H9 (cell line): ENCODE measurements at regions not wholly inside any gene's neighbourhood (a gene's known extent, or its start where the extent isn't known, plus 50 kb on each side); places are given as distances from the start of the nearest gene placed in this dataset.

Experiments
- DNase-seq: peaks from one replicate; pipeline ENCODE4 v3.0.0-alpha.2; 2017
- H2AFZ ChIP-seq: one replicate; pipeline ENCODE4 v1.6.1; 2013; ENCODE audit warnings: mild to moderate bottlenecking, low read length, control low read depth, moderate library complexity
- H2AK5ac ChIP-seq: 2 replicates; pipeline ENCODE4 v1.6.1; 2013; ENCODE audit warnings: low read length, control low read depth, mixed read lengths; ENCODE audit not compliant: insufficient read length
- H2BK120ac ChIP-seq: one replicate; pipeline ENCODE4 v1.6.1; 2013; ENCODE audit warnings: low read depth, mild to moderate bottlenecking, low read length, control low read depth, inconsistent platforms; ENCODE audit not compliant: poor library complexity, severe bottlenecking
- H2BK12ac ChIP-seq: 2 replicates; pipeline ENCODE4 v1.6.1; 2013; ENCODE audit warnings: low read length, control low read depth, mixed read lengths, low read depth; ENCODE audit not compliant: insufficient read length
- H2BK15ac ChIP-seq: 2 replicates; pipeline ENCODE4 v1.6.1; 2013; ENCODE audit warnings: low read depth, low read length, control low read depth
- H2BK20ac ChIP-seq: one replicate; pipeline ENCODE4 v1.6.1; 2013; ENCODE audit warnings: low read depth, mild to moderate bottlenecking, low read length, control low read depth, inconsistent platforms; ENCODE audit not compliant: poor library complexity, severe bottlenecking
- H2BK5ac ChIP-seq: 2 replicates; pipeline ENCODE4 v1.6.1; 2013; ENCODE audit warnings: low read length, control low read depth, mixed read lengths; ENCODE audit not compliant: insufficient read length
- H3K14ac ChIP-seq: 2 replicates; pipeline ENCODE4 v1.6.1; 2013; ENCODE audit warnings: low read length, control low read depth; ENCODE audit not compliant: insufficient read depth
- H3K18ac ChIP-seq: 2 replicates; pipeline ENCODE4 v1.6.1; 2013; ENCODE audit warnings: low read depth, mild to moderate bottlenecking, mixed read lengths, low read length, control low read depth; ENCODE audit not compliant: insufficient read length
- H3K23ac ChIP-seq: 2 replicates; pipeline ENCODE4 v1.6.1; 2013; ENCODE audit warnings: low read length, control low read depth, mixed read lengths, low read depth; ENCODE audit not compliant: insufficient read length
- H3K23me2 ChIP-seq: 2 replicates; pipeline ENCODE4 v1.6.1; 2013; ENCODE audit warnings: low read depth, mild to moderate bottlenecking, mixed read lengths, low read length, control low read depth; ENCODE audit not compliant: insufficient read length, poor library complexity, severe bottlenecking
- H3K27ac ChIP-seq: 2 replicates; pipeline ENCODE4 v1.5.1; 2013; ENCODE audit warnings: low read length, control low read depth, mixed read lengths, low read depth; ENCODE audit not compliant: insufficient read length
- H3K27me3 ChIP-seq: 2 replicates; pipeline ENCODE4 v1.6.1; 2013; ENCODE audit warnings: low read length, control low read depth, inconsistent platforms; ENCODE audit not compliant: insufficient read depth
- H3K4ac ChIP-seq: 2 replicates; pipeline ENCODE4 v1.6.1; 2013; ENCODE audit warnings: low read depth, mild to moderate bottlenecking, control low read depth, inconsistent platforms, low read length, moderate library complexity
- H3K4me1 ChIP-seq: 2 replicates; pipeline ENCODE4 v1.6.1; 2013; ENCODE audit warnings: low read length, control low read depth, inconsistent platforms; ENCODE audit not compliant: insufficient read depth
- H3K4me2 ChIP-seq: 2 replicates; pipeline ENCODE4 v1.6.1; 2013; ENCODE audit warnings: low read length, control low read depth, mixed read lengths; ENCODE audit not compliant: insufficient read length, insufficient read depth
- H3K56ac ChIP-seq: 2 replicates; pipeline ENCODE4 v1.6.1; 2013; ENCODE audit warnings: low read depth, mild to moderate bottlenecking, mixed read lengths, low read length, control low read depth; ENCODE audit not compliant: insufficient read length
- H3K79me1 ChIP-seq: 2 replicates; pipeline ENCODE4 v1.6.1; 2013; ENCODE audit warnings: low read depth, mild to moderate bottlenecking, moderate library complexity, low read length, control low read depth, inconsistent platforms; ENCODE audit not compliant: insufficient read depth, poor library complexity, severe bottlenecking
- H3K79me2 ChIP-seq: 2 replicates; pipeline ENCODE4 v1.6.1; 2013; ENCODE audit warnings: low read length, control low read depth, inconsistent platforms; ENCODE audit not compliant: insufficient read depth
- H3K9ac ChIP-seq: 2 replicates; pipeline ENCODE4 v1.6.1; 2013; ENCODE audit warnings: low read length, control low read depth, mixed read lengths; ENCODE audit not compliant: insufficient read length; ENCODE audit errors: extremely low read depth
- H3K9me3 ChIP-seq: one replicate; pipeline ENCODE4 v1.6.1; 2013; ENCODE audit warnings: low read depth, low read length, inconsistent platforms; ENCODE audit not compliant: control insufficient read depth
- H3T11ph ChIP-seq: one replicate; pipeline ENCODE4 v1.6.1; 2013; ENCODE audit warnings: mild to moderate bottlenecking, low read length, control low read depth, inconsistent platforms
- H4K20me1 ChIP-seq: one replicate; pipeline ENCODE4 v1.6.1; 2013; ENCODE audit not compliant: control insufficient read depth, insufficient read length, insufficient read depth
- H4K5ac ChIP-seq: 2 replicates; pipeline ENCODE4 v1.6.1; 2013; ENCODE audit warnings: low read depth, mild to moderate bottlenecking, mixed read lengths, low read length, control low read depth; ENCODE audit not compliant: insufficient read length
- H4K8ac ChIP-seq: replicated peaks from 2 replicates; pipeline ENCODE4 v1.6.1; 2013; ENCODE audit warnings: low read length, control low read depth, mixed read lengths, low read depth; ENCODE audit not compliant: insufficient read length
- H4K91ac ChIP-seq: 2 replicates; pipeline ENCODE4 v1.6.1; 2013; ENCODE audit warnings: low read depth, mild to moderate bottlenecking, moderate library complexity, mixed read lengths, low read length, control low read depth; ENCODE audit not compliant: insufficient read length
- H3K27ac Mint-ChIP-seq, 3 experiments: 2 replicates in 2 of 3; 3 replicates in 1 of 3; pipeline ENCODE4 v1.8.0; 2020 to 2021; ENCODE audit warnings: mixed read lengths in 3 of 3, mild to moderate bottlenecking in 1 of 3, moderate library complexity in 1 of 3
- H3K27me3 Mint-ChIP-seq: 2 replicates; pipeline ENCODE4 v1.8.0; 2021; ENCODE audit warnings: low read depth, mild to moderate bottlenecking, moderate library complexity, mixed read lengths
- H3K36me3 Mint-ChIP-seq, 3 experiments: 2 replicates in 2 of 3; 3 replicates in 1 of 3; pipeline ENCODE4 v1.8.0; 2020 to 2021; ENCODE audit warnings: low read depth in 3 of 3, mixed read lengths in 3 of 3; ENCODE audit not compliant: insufficient read depth in 1 of 3
- H3K4me1 Mint-ChIP-seq, 2 experiments: 2 replicates each; pipeline ENCODE4 v1.8.0; 2020; ENCODE audit warnings: mixed read lengths in 2 of 2
- H3K4me3 Mint-ChIP-seq, 2 experiments: 2 replicates in 1 of 2; 3 replicates in 1 of 2; pipeline ENCODE4 v1.8.0; 2020 to 2021; ENCODE audit warnings: mild to moderate bottlenecking in 2 of 2, mixed read lengths in 2 of 2, moderate library complexity in 1 of 2
- H3K9me3 Mint-ChIP-seq, 2 experiments: 2 replicates in 1 of 2; 3 replicates in 1 of 2; pipeline ENCODE4 v1.8.0; 2020; ENCODE audit warnings: mild to moderate bottlenecking in 2 of 2, mixed read lengths in 2 of 2, moderate library complexity in 1 of 2
- WGBS: extraction: QIAGEN DNeasy Blood & Tissue Kit; methylation state at CpG from one replicate; pipeline ENCODE4 v1.1.7; 2013; ENCODE audit warnings: missing lambda C conversion rate, low lambda C conversion rate, mixed read lengths; ENCODE audit not compliant: insufficient read length; ENCODE audit errors: extremely low coverage; 5-methylcytosine and 5-hydroxymethylcytosine counted together
- TF ChIP-seq, protein P1 (sequence below): fragments of 200-600 bp; sonication (generic); conservative IDR thresholded peaks from 3 replicates; pipeline ENCODE4 v1.8.0; 2021; ENCODE audit warnings: antibody characterized with exemption, mild to moderate bottlenecking

- Histone ChIP-seq H3K9me3 (no peaks in the 10 kb centered on the region), H3K79me1 (no peaks in the 10 kb centered on the region), H3K4me1 (no peaks in the 10 kb centered on the region), H2AFZ (no peak overlapping the region), H3K14ac (no peak overlapping the region), H3K4ac (no peak overlapping the region), H2BK12ac (no peak overlapping the region), H3T11ph (no peak overlapping the region), H2BK20ac (no peak overlapping the region), H4K20me1 (no peaks in the 10 kb centered on the region), H3K56ac (no peak overlapping the region), H4K8ac (no peak overlapping the region), H3K4me2 (no peak overlapping the region), H3K9ac (no peak overlapping the region), H2BK120ac (no peak overlapping the region), H2BK15ac (no peak overlapping the region), H3K27me3 (no peaks in the 10 kb centered on the region), H3K27ac (no peak overlapping the region), H4K5ac (no peak overlapping the region), H3K79me2 (no peaks in the 10 kb centered on the region), H2AK5ac (no peak overlapping the region), H3K23ac (no peak overlapping the region), H4K91ac (no peak overlapping the region), H2BK5ac (no peak overlapping the region), H3K23me2 (no peaks in the 10 kb centered on the region), H3K18ac (no peak overlapping the region)
- Mint-ChIP-seq H3K27ac (no peak overlapping the region), H3K4me1 (no peaks in the 10 kb centered on the region), H3K4me3 (no peak overlapping the region), H3K36me3 (no peaks in the 10 kb centered on the region; a peak in 2 of 7 replicates), H3K27me3 (no peaks in the 10 kb centered on the region), H3K9me3 (peaks cover 3 to 6% of the 10 kb centered on the region in 2 experiments; a peak in 2 of 5 replicates)
- DNase-seq, result no peak
- TF ChIP-seq, protein P1, sequence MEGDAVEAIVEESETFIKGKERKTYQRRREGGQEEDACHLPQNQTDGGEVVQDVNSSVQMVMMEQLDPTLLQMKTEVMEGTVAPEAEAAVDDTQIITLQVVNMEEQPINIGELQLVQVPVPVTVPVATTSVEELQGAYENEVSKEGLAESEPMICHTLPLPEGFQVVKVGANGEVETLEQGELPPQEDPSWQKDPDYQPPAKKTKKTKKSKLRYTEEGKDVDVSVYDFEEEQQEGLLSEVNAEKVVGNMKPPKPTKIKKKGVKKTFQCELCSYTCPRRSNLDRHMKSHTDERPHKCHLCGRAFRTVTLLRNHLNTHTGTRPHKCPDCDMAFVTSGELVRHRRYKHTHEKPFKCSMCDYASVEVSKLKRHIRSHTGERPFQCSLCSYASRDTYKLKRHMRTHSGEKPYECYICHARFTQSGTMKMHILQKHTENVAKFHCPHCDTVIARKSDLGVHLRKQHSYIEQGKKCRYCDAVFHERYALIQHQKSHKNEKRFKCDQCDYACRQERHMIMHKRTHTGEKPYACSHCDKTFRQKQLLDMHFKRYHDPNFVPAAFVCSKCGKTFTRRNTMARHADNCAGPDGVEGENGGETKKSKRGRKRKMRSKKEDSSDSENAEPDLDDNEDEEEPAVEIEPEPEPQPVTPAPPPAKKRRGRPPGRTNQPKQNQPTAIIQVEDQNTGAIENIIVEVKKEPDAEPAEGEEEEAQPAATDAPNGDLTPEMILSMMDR, result no peak
- no CpG with 5 or more reads among the region's 5 CpGs for WGBS
Observed at GRCh38 chr12:19654650-19655376, 215.5 kb downstream of the AEBP2 start.
